Non-pigmented ciliary epithelial cell (primary cell): ENCODE measurements at regions not wholly inside any gene's neighbourhood (a gene's known extent, or its start where the extent isn't known, plus 50 kb on each side); places are given as distances from the start of the nearest gene placed in this dataset.

Source experiments
- DNase-seq: peaks from one replicate; pipeline ENCODE4 v3.0.0-alpha.2; 2010; ENCODE audit warnings: low read depth

DNA sequence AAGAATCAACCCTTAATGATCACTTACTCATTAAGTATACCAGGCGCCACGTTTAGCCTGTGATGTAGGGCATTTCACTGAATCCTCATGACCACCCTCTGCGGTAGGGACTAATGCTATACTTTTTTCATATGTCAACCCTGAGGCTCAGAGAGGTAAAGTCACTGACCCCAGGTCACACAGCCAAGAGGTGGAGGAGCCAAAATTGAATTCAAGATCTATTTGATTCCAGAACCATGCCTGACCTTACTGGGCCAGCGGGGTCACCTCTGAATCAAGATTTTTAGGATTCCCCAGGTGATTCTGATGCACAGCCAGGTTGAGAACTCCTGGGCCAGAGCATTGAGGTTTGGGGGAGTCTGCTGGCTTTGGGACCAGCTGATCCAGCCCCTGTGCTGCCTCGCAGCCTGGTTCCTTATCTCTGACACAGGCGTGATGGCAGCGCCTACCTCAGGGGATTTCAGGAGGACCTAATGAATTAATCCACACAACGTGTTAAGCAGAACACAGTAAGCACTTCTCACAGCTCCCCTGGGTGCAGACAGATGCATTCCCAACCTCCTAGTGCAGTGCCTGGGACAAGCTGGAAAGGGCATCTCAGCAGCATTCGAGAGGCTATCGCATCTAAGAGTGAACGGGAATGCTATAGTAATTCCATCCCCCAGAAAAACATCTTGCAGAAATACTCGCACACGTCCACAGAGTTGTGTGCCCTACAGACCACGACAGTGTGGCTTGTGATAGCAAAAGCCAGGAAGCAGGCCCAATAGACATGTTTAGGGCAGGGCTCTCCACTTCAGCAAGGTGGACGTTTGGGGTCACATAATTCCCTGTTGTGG is 101.4 kb upstream of the PTPN1 start:
- no peak for DNase-seq

DNA sequence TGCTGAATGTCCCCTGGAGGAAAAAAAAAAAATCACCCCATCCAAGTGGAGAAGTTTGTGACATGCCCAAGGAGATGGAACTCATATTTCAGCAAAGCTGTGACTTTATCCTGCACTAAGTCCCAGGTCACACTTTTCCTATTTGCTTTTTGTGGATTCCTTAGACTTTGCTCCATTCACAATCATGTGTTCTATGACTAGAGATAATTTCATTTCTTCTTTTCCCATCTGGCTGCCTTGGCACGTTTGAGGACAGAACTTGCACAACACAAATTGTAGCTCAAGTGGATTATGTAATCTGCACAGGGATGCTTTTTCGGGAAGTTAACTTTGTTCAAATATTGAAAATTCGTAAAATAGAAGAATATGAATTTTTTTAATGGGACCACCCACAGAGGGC is 100.7 kb upstream of the PTPN1 start:
- no peak for DNase-seq

DNA sequence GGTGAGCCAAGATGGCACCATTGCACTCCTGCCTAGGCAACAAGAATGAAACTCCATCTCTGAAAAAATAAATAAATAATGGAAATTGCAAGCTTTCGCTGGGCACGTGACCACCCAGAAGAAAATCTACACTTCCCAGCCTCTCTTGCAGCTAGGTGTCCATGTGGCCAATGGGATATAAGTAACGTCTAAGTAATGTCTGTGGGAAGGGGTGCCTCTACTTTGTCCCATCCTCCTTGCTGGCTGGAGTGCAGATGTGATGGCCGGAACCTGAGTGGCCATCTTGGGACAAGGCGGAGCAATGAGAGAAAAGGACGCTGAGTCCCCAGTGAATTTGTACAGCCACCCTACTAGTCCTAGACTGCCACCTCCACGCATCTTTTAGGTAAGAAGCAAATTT is 99.8 kb upstream of the PTPN1 start:
- DNase-seq, result no peak

DNA sequence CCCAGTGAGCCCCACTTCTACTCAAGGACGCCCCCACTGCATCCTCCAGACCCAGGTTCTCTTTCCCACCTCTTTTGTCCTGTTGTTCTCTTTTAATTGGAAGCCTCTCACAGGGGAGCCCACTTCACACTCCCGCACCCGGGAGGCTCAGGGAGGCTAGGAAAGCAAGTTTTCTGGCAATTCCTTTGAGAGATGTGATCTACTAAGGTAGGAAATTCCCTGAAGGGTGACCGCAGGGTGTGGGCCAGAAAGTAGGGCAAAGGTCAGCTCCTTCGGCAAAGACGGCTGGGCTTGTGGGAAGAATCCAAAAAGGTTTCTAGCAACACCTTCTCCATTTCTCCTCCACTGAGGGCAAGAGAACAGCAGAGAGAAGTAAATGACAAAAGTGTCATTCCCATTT is 98.1 kb upstream of the PTPN1 start:
- no peak for DNase-seq

DNA sequence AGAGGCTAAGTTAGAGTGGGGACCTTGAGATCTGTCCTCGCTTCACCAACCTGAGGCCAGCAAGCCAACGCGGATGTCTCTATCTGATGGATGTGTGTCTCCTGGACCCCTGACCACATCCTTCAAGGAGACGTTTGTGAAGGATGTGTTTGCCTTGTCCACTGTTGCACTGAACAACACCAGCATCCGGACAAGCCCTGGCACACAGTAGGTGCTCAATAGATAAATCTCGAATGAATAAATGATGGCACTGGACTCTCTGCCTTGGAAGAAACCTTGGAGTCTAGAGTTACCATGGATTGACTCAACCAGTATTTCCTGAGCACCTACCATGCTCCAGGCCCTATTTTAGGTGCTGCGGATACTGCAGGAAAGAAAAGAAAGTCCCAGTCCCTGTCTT is 97.7 kb upstream of the PTPN1 start:
- no peak for DNase-seq

DNA sequence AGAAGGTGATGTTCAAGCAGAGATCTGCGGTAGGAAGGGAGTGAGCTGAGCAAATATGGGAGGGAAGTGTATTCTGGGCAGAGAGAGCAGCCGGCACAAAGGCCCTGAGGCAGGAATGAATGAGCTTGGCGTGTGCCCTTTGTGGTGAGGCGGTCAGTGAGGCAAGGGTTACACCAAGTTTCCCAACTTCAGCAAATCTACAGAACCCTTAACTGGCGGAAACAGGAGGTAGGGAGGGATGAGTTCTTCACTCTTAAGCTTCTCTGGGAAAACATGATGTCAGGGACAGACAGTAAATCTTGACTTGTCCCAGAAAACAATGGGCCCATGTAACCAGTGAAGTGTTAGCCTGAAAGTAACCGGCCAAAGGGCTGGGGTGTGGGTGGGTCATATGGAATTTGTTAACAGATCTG is 97.1 kb upstream of the PTPN1 start:
- DNase-seq, result no peak

DNA sequence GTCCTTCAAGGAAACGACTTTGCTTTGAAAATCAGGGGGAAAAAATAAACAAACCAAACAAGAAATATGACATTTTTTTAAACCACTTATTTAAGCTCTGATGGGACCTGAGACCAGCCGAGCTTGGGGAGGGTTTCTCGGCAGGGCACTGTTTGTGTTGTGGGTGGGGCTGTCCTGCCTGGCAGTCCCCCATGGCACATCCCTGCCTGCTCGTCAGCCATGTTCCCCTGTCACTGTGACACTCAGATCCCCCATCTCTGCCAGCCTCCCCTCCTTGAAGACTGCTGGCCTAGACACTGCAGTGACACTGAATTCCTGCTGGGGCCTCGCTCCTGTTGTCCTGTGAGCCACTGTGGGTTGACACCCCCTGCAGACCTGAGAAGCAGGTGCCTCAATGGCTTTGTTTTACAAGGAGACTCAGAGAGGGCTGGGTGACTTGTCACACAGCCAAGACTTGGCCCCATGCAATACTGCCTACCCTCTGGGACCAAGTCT is 95.1 kb upstream of the PTPN1 start:
- DNase-seq, result no peak

DNA sequence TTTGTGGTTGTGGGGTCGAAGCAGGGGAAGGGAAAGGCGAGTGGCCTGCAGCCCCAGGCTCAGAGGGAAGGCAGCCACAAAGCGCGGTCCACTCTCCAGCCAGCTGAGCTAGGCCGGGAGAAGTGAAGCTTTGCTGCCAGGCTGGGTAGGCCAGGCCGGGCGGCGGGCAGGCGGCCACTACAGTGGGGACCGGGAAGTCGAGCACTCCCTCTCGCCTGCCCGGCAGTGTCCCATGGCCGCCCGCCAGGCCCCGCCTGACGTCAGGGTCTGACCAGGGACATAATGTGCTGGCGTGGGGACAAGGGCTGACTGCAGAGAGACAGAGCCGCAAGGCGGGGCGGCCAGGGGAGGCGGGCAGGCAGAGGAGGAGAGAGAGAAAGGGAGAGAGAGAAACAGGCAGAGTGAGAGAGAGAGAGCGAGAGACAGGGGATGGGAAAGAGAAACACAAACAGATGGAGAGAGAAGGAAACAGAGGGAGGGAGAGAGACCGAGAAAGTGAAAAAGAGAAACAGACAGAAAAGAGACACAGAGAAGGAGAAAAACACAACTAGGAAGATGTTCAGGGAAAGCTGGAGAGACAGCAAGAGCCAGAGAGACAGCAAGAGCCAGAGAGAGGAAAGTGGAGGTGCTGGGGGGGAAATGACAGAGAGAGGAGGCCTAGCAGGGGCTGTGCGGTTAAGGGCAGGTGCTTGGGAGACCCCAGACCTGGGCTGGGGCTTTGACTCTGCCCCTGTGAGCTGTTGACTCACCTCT is 94.5 kb upstream of the PTPN1 start:
- DNase-seq, result peak; percentile 55

DNA sequence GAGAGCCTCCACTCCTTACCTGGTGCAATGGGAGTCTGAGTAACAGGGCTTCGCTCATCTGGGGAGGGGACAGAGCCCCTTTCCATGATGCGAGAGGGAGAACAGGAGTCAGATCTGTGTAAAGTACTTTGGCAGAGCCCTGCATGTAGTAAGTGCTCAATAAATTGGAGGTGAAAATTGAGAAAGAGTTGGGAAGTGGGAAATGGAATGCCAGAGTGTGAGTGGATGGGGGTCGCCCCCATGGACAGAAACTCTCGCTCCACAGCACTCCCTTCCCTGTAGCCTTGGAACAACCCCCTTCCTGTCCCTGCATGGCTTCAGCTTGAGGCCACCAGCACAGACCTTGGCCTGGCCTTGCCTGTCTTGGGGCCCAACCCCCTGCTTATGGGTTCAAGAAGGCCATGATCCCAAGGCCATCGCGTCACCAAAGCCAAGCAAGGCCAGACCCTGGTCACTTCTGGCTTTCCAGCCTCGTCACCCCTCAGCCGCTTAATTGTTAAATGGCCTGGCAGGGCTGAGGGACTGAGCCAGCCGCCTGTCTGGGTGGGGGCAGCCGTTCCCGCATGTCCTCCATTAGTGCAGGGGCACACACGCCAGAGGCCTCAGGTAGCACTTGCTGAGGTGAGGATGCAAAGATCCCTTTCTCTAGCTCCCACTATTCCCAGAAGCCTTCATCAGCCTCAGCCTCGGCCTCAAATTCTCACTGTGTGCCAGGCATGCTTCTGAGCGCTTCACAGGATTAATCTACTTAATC is 93.7 kb upstream of the PTPN1 start:
- DNase-seq, result no peak

DNA sequence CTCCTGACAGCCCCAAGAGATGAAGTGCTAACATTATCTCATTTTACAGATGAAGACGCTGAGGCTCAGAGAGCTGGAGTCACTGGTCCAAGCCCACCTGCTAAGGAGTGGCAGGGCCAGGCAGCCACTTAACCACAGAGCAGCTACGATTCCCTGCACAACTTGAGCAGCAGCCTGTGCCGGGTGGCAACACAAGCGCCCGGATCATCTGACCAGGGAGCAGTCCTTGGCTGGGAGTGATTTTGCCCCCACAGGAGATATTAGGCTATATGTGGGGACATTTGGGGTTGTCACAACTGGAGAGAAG is 93.2 kb upstream of the PTPN1 start:
- no peak for DNase-seq

DNA sequence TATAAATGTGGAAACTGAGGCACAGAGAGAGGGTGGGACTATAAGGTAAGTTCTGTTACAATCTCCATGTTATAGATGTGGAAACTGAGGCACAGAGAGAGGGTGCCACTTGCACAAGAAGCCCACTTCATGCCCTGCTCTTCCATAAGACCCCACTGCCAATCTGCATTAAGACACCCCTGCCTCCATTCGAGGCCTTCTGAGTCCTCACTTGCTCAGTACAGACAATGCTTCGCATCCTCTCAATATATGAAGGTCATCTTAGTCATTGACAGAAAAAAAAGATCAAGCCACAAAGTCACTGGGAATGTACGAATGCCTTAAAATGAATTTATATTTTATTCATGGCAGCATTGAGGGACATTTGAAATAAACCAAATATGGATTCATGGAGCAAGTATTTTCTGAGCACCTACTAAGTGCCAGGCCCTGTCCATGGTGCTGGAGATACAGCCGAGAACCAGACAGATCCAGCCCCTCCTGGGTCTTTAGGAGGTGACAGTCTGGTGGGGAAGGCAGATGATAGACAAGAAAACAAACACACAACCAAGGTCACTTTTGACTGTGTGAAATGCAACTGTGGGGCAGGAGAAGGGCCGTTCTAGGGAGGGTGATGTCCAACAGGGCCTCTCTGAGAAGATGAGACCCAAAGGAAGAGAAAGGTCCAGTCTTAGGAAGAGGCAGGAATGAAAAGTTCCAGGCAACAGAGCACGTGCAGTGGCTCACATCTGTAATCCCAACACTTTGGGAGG is 92.5 kb upstream of the PTPN1 start:
- DNase-seq, result no peak

DNA sequence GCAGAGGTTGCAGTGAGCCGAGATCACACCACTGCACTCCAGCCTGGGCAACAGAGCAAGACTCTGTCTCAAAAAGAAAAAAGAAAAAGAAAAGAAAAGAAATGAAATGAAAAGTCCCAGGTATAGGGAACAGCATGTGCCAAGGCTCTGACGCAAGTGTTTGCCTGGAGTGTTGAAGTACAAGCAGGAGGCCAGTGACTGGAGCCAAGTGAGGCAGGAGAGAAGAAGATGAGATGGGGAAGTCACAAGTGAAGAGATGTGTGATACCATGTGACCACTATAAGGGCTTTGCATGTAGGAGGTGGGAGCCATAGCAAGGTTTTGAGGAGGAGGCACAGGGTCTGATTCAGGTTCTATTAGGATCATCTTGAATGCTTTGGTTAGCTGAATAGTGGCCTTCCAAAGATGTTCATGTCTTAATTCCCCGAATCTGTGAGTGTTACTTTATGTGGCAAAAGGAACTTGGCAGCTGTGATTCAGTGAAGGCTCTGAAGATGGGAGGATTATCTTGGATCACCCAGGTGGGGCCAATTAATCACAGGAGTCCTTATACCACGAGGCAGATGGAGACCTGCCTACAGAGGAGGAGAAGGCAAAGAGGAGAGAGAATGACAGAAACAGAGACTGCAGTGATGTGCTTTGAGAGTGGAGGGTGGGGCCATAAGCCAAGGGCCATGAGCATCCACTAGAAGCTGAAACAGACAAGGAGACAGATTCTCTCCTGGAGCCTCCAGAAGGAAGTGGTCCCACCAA is 91.1 kb upstream of the PTPN1 start:
- no peak for DNase-seq

DNA sequence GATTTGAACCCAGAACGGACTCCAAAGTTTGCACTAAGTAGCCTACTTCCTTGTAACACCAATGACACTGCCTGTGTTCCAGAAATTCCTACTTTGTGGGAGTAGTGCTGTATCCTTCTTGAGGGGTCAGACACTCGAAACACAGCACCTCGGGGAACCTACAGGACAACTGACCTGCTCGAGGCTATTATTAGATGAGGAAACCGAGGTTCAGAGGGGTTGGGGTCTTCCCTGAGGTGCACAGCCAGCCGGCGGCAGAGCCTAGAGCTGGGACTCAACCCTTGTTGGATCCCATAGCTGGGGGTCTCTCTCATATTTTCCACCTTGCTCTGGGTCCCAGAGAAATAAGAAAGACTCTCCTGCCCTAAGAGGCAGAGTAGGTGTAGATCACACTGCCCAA is 89.8 kb upstream of the PTPN1 start:
- DNase-seq, result no peak

DNA sequence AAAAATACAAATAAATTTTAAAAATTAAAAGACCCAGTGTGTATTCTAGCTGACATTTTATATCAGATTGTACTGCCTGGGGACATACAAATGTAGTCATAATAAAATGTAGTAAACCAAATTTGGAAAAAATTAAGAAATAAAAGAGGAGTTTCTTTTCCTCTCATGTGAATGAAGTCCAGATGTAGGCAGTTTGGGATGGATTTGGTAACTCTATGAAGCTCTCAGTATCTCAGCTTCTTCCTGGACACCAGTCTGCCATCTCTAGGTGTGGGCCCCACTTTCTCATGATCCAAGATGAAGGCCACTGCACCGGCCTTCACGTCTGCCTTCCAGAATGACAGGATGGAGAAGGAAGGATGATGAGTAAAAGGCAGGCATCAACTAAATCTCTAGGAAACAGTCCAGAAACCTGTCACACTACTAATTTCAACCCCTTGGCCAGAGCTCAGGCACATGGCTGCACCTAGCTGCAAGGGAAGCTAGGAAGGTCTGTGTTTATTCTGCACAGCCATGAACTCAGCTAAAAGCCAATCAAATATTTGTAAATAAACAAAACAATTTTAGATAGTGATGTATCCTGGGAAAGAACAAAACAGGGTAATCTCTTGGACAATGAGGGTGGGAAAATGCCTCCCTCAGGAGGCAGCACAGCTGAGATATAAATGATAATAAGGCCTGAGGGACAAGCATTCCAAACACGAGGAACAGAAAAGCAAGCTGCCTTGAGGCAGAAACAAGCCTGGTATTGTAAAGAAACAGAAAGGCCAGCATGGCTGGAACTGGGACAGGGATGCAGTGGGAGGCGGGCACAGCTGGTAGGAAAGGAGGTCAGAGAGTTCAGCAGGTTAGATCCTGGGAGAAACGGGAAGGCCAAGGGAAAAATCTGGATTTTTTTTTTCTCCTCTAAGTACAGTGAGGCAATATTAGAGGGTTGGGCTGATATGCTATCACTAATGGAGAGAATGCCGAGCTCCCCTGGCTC is 88.5 kb upstream of the PTPN1 start:
- DNase-seq, result no peak

DNA sequence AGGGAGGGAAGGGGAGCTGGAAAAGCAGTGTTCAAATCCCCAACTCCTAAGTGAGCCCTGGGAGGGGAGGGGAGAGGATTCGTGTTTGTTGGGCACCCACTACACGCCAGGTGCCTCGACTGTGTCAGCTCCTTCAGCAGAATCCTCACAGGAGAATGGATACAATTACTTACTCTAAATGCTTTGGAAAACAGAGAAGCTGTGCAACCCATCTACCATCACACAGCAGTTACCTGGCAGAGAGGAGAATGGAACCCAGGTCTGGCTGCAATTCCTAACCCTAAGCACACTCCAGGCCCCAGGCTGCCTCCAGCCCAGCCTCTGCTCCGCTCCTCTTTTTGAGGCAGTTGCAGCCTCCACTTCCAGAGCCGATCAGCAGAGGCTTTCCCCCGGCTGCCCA is 86.4 kb upstream of the PTPN1 start:
- DNase-seq, result no peak

DNA sequence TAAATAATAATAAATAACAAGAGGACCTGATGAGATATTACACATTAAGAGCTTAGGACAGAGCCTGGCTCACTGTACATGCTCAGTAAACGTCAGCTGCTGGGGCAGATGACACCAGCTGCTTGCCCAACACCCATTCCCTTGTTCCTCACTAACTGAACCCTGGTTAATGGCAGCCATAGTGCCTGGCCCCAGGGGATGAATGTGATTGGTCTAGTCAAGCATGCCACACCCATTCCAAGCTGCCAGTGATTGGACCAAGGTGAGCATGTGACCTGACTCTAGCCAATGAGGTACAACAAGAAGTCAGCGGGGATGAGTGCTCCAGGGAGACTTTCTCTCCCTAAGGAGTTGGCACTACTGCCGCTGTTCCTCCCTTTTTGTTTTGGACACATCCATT is 85.1 kb upstream of the PTPN1 start:
- no peak for DNase-seq

DNA sequence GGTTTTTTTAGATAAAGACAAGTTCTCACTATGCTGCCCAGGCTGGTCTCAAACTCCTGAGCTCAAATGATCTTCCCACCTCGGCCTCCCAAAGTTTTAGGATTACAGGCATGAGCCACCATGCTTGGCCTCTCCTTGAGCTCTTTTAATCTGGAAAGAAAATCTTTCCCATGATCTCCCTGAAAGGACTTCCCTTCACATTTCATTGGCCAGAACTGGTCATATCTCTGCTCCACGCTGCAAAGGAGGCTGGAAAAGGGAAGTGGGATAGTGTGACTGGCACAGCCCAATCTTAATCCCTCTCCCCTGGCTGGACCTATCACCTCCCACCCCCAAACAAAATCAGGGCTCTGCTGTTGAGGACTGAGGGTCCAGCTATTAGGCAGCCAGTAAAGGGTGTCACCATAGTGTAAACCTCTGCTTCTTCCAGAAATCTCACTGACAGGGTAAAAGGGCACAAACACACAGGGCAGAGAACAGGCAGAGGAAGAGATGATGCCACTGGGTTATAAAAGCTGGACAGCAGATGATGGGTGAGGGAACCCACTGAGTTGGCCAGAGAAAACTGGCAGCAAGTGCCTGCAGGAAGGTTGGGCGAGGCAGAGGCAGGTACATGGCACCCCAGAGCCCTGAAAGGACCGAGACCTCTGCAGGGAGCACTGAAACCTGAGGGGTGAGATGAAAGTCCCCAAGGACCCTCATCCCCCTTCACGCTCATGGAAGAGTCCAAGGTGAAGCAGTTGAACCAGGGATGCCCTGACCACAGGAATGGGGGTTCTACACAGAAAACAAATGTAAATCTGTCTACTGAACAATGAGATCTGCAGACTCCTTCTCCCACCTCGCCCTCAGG is 83.1 kb upstream of the PTPN1 start:
- no peak for DNase-seq

DNA sequence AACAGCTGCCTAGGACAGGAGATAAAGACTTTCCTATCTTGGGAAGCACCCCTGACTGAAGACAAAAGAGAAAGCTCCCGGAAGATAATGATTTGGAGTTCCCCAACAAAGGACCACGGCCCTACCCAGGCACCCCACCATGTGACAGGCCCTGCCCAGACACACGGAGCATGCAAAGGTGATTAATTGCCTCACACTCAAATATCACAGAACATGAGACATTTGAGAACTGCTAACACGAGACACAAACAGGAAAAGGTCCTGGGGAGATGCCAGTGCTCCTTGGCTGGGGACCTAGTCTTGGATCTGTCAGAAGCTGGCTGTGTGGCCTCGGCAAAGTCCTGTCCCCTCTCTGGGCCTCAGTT is 82.5 kb upstream of the PTPN1 start:
- DNase-seq, result no peak

DNA sequence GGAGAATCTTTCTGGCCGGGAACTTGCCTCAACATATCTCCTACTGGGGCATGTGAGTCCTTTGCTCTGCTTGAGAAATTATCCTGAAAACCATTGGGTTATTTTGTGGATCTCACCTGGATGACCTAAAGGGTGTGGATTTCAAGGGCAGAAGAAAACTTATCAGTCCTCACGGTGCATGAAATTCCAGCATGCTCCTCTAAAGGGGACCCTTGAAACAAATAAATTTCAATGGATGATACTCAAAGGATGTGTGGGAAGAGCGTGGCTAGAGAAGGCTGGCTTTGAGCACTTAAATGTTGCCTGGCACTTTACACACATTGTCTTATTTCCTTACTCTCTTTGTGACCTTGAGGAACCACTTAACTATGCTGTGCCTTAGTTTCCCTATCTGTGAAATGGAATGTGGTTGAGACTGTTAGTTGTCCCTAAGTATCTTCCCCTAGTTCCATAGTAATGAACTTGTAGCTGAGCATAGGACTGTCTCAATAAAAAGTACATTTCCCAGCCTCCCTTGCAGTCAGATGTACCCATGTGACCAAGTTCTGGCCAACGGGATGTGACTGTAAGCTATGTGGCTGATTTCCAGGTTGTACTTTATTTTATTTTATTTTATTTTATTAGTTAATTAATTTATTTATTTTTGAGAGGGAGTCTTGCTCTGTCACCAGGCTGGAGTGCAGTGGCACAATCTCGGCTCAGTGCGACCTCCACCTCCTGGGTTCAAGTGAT is 81.9 kb upstream of the PTPN1 start:
- no peak for DNase-seq
